GM12892 (cell line): ENCODE measurements at regions not wholly inside any gene's neighbourhood (a gene's known extent, or its start where the extent isn't known, plus 50 kb on each side); places are given as distances from the start of the nearest gene placed in this dataset.

ENCODE experiments used
- POLR2A ChIP-seq: IDR thresholded peaks from 2 replicates; pipeline ENCODE4 v1.6.1; 2011; ENCODE audit warnings: low read depth, low read length, control low read depth
- POLR2AphosphoS5 ChIP-seq: IDR thresholded peaks from 2 replicates; pipeline ENCODE4 v1.6.1; 2011; ENCODE audit warnings: low read depth, low read length, control low read depth
- TAF1 ChIP-seq: IDR thresholded peaks from 2 replicates; pipeline ENCODE4 v1.6.1; 2011; ENCODE audit warnings: low read depth, mild to moderate bottlenecking, control low read depth, low read length, borderline replicate concordance

GRCh38 chr19:28482221-28482620, 730.7 kb downstream of the UQCRFS1 start:
- no peak for TF ChIP-seq TAF1
- no peak for TF ChIP-seq POLR2A
- no peak for TF ChIP-seq POLR2AphosphoS5
